Upper lobe of left lung (tissue), 6 donors: ENCODE measurements at regions not wholly inside any gene's neighbourhood (a gene's known extent, or its start where the extent isn't known, plus 50 kb on each side); places are given as distances from the start of the nearest gene placed in this dataset.

Experiments used
- ATAC-seq, 2 donors: fragments of 200-7000 bp; cut with Tn5 transposase; one replicate each; pipeline ENCODE4 v1.9.1; 2022; ENCODE audit warnings: mild to moderate bottlenecking in 2 of 2, moderate library complexity in 2 of 2; ENCODE audit not compliant: low FRiP score in 2 of 2
- DNase-seq, 2 donors: peaks; one replicate each; pipeline ENCODE4 v3.0.0-alpha.2; 2019 to 2020
- H3K27ac ChIP-seq, 4 donors: fragments of 200-600 bp; sonication (generic); one replicate each; pipeline ENCODE4 v1.5.1; 2016 to 2019
- H3K27me3 ChIP-seq, 4 donors: fragments of 200-600 bp; sonication (generic); one replicate each; pipeline ENCODE4 v1.5.1; 2017 to 2019
- H3K36me3 ChIP-seq, 4 donors: fragments of 200-600 bp; sonication (generic); one replicate each; pipeline ENCODE4 v1.5.1; 2016 to 2019
- H3K4me1 ChIP-seq, 4 donors: fragments of 200-600 bp; sonication (generic); one replicate each; pipeline ENCODE4 v1.5.1; 2018 to 2019
- H3K4me3 ChIP-seq, 4 donors: fragments of 200-600 bp; sonication (generic); one replicate each; pipeline ENCODE4 v1.5.1; 2017 to 2019; ENCODE audit warnings: mild to moderate bottlenecking in 2 of 4, moderate library complexity in 1 of 4
- H3K9me3 ChIP-seq, 4 donors: fragments of 200-600 bp; sonication (generic); one replicate each; pipeline ENCODE4 v1.5.1; 2018 to 2019
- EP300 ChIP-seq, 4 donors: sonication (generic); formaldehyde crosslinking; IDR thresholded peaks; one replicate each; pipeline ENCODE4 v1.5.1; 2017; ENCODE audit warnings: antibody characterized with exemption in 4 of 4, control low read depth in 2 of 4
- POLR2A ChIP-seq, 4 donors: fragments of 450-650 bp; IDR thresholded peaks; one replicate each; pipeline ENCODE4 v1.5.1; 2016 to 2017; ENCODE audit warnings: antibody characterized with exemption in 4 of 4, mild to moderate bottlenecking in 2 of 4
- POLR2AphosphoS5 ChIP-seq, 2 donors: sonication (generic); formaldehyde crosslinking; IDR thresholded peaks; one replicate each; pipeline ENCODE4 v1.5.1; 2017; ENCODE audit warnings: antibody characterized with exemption in 2 of 2
- WGBS, 2 donors: methylation state at CpG; one replicate each; pipeline ENCODE4 v1.1.5; 2017 to 2018; 5-methylcytosine and 5-hydroxymethylcytosine counted together
- TF ChIP-seq, protein P1 (sequence below), 6 experiments: fragments of 450-650 bp in 4 of 6; fragments of 200-600 bp in 2 of 6; sonication (generic) in 2 of 6; IDR thresholded peaks; one replicate each; pipeline ENCODE4 v1.5.1; 2016 to 2019; ENCODE audit warnings: antibody characterized with exemption in 6 of 6
- donor health status: DM: no; HTN: no; CAD: no; lungs with moderate emphysema.
- donor health status: DM: no; HTN: yes; CAD: no; lungs with severe emphysema.

DNA sequence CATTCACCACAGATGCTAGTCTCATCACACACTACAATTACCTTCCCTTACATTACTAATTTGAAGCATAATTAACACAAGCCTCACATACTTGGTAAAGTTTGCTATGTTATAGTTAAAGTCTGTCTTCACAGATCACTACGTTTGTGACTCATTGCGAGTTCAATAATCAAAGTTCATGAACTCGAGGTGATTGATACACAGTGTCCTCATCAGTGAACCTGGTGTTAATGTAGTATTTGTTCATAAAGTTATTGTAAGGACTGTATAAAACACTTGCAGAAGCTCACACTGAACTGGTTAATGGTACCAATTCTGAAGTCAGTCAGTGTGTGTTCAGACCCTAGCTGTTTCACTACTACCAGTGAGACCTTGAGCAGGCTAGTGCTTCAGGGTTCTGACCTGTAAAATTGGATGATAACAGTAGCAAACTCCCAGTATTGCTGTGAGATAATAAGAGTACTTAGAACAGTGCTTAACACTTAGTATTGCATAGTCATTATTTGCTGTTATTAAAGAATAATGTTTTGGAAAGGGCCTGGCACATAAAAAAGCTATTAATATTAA, 313.3 kb downstream of the LIG4 start:
- no peak for TF ChIP-seq POLR2AphosphoS5 (IDR thresholded peaks at IDR 0.05)
- TF ChIP-seq EP300 (IDR thresholded peaks at IDR 0.05), result no peak
- TF ChIP-seq POLR2A (IDR thresholded peaks at IDR 0.05), result no peak
- TF ChIP-seq, protein P1, sequence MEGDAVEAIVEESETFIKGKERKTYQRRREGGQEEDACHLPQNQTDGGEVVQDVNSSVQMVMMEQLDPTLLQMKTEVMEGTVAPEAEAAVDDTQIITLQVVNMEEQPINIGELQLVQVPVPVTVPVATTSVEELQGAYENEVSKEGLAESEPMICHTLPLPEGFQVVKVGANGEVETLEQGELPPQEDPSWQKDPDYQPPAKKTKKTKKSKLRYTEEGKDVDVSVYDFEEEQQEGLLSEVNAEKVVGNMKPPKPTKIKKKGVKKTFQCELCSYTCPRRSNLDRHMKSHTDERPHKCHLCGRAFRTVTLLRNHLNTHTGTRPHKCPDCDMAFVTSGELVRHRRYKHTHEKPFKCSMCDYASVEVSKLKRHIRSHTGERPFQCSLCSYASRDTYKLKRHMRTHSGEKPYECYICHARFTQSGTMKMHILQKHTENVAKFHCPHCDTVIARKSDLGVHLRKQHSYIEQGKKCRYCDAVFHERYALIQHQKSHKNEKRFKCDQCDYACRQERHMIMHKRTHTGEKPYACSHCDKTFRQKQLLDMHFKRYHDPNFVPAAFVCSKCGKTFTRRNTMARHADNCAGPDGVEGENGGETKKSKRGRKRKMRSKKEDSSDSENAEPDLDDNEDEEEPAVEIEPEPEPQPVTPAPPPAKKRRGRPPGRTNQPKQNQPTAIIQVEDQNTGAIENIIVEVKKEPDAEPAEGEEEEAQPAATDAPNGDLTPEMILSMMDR (IDR thresholded peaks at IDR 0.05), result no peak
- ATAC-seq (no peak), DNase-seq (no peak)
- Histone ChIP-seq H3K9me3 (no peaks in the 10 kb centered on the region), H3K4me1 (no peaks in the 10 kb centered on the region), H3K27me3 (no peaks in the 10 kb centered on the region), H3K4me3 (no peak overlapping the region), H3K36me3 (no peaks in the 10 kb centered on the region), H3K27ac (no peak overlapping the region)
- WGBS, 2 donors, result 82 to 95% methylated on average over 3 of the region's 3 CpGs

DNA sequence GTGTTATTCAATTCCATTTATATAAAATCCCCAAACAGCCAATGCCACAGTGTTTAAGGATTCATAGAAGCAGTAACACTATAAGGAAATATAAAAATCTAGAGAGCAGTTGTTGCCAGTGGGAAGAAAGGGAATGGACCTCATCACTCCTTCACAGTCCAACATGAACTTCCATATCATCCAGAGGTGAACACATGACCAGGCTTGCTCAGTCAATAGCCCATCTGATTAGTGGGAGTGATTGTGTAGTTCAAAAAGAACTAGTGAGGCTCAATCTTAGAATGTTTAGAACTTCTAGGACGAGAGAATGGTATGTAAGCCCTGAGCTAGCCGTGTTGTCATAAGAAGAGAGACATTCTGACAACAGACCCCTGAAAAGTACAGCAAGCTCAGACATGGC, 314.1 kb downstream of the LIG4 start:
- ATAC-seq (no peak), DNase-seq (no peak)
- TF ChIP-seq POLR2A (IDR thresholded peaks at IDR 0.05) (no peak), EP300 (IDR thresholded peaks at IDR 0.05) (no peak), POLR2AphosphoS5 (IDR thresholded peaks at IDR 0.05) (no peak)
- TF ChIP-seq, protein P1 (IDR thresholded peaks at IDR 0.05), result no peak
- no peak overlapping the region for H3K27ac ChIP-seq
- no peak overlapping the region for H3K4me3 ChIP-seq
- no peaks in the 10 kb centered on the region for H3K4me1 ChIP-seq
- no peaks in the 10 kb centered on the region for H3K36me3 ChIP-seq
- no peaks in the 10 kb centered on the region for H3K9me3 ChIP-seq
- H3K27me3 ChIP-seq, result no peaks in the 10 kb centered on the region
- WGBS, 2 donors, result 82 to 86% methylated on average over 2 of the region's 2 CpGs

GRCh38 chr13:107900775-107901174, 314.6 kb downstream of the LIG4 start:
- Histone ChIP-seq H3K36me3 (no peaks in the 10 kb centered on the region), H3K4me3 (no peak overlapping the region), H3K9me3 (no peaks in the 10 kb centered on the region), H3K27me3 (no peaks in the 10 kb centered on the region), H3K4me1 (no peaks in the 10 kb centered on the region), H3K27ac (no peak overlapping the region)
- TF ChIP-seq, protein P1 (IDR thresholded peaks at IDR 0.05), result no peak
- TF ChIP-seq EP300 (IDR thresholded peaks at IDR 0.05), result no peak
- TF ChIP-seq POLR2A (IDR thresholded peaks at IDR 0.05), result no peak
- TF ChIP-seq POLR2AphosphoS5 (IDR thresholded peaks at IDR 0.05), result no peak
- WGBS, 2 donors, result 57 to 61% methylated on average over 2 of the region's 2 CpGs
- ATAC-seq, result no peak
- no peak for DNase-seq

DNA sequence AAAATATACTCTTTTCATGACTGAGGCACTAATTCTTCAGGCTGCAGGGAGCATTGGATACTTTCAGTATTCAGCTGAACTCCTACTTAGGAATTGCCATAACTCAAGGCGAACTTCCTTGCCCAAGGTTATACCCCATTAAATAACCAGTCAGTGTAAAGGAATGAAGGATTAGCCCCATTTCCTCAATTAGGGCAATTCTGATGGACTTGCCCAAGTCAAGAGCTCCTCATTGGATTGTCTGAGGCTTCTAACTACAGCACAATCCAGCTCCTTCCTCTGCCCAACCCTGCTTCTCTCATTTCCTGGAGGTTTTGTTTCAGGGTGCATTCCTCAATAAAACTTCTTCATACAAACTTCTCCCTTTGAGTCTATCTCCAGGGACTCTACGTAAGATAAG, 329.2 kb downstream of the LIG4 start:
- no peak for DNase-seq
- 86 to 88% methylated on average over 2 of the region's 2 CpGs for WGBS, 2 donors
- H3K36me3 ChIP-seq, result no peaks in the 10 kb centered on the region
- H3K4me1 ChIP-seq, result no peaks in the 10 kb centered on the region
- no peak for TF ChIP-seq POLR2A (IDR thresholded peaks at IDR 0.05)
- TF ChIP-seq POLR2AphosphoS5 (IDR thresholded peaks at IDR 0.05), result no peak
- no peak for TF ChIP-seq EP300 (IDR thresholded peaks at IDR 0.05)
- TF ChIP-seq, protein P1 (IDR thresholded peaks at IDR 0.05), result no peak
- peaks cover 0 to 7% (median 0%) of the 10 kb centered on the region in 4 donors for H3K9me3 ChIP-seq
- no peak overlapping the region for H3K27ac ChIP-seq
- no peak for ATAC-seq
- no peaks in the 10 kb centered on the region for H3K27me3 ChIP-seq
- H3K4me3 ChIP-seq, result no peak overlapping the region

- Histone ChIP-seq H3K27ac (no peak overlapping the region), H3K4me3 (no peak overlapping the region), H3K9me3 (peaks cover 0 to 7% (median 0%) of the 10 kb centered on the region in 4 donors), H3K4me1 (no peaks in the 10 kb centered on the region), H3K36me3 (no peaks in the 10 kb centered on the region), H3K27me3 (no peaks in the 10 kb centered on the region)
- TF ChIP-seq POLR2A (IDR thresholded peaks at IDR 0.05) (no peak), EP300 (IDR thresholded peaks at IDR 0.05) (no peak), POLR2AphosphoS5 (IDR thresholded peaks at IDR 0.05) (no peak)
- TF ChIP-seq, protein P1 (IDR thresholded peaks at IDR 0.05), result no peak
- ATAC-seq (no peak), DNase-seq (no peak)
These were observed 330.8 kb downstream of the LIG4 start for GRCh38 chr13:107884564-107884963.
